ENCODE measurements at regions not wholly inside any gene's neighbourhood (a gene's known extent, or its start where the extent isn't known, plus 50 kb on each side); places are given as distances from the start of the nearest gene placed in this dataset.

DNA sequence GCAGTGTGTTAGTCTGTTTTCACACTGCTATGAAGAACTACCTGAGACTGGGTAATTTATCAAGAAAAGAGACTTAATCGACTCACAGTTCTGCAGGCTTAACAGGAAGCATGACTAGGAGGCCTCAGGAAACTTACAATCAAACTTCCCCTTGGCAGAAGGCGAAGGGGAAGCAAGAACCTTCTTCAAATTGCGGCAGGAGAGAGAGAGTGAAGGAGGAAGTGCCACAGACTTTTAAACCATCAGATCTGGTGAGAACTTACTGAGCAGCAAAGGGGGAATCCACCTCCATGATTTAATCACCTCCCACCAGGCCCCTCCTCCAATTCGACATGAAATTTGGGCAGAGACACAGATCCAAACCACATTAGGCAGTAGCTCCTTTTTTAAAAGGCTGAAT is 59.2 kb upstream of the LEF1 start:
- Histone ChIP-seq H3K9me2 (no peaks in the 10 kb centered on the region), H3F3A (replicated peaks; ENCODE audit: insufficient read depth) (no peaks in the 10 kb centered on the region), H3K4me3 (ENCODE audit: low read depth in 2 of 2, low read length in 1 of 2) (no peak overlapping the region), H3K4me2 (no peak overlapping the region), H4K20me1 (ENCODE audit: insufficient read depth) (no peaks in the 10 kb centered on the region), H3K79me2 (ENCODE audit: insufficient read depth) (no peaks in the 10 kb centered on the region), H3K27me3 (ENCODE audit: insufficient read depth) (no peaks in the 10 kb centered on the region), H2AFZ (ENCODE audit: low read depth) (no peak overlapping the region), H3K4me1 (ENCODE audit: control insufficient read depth in 1 of 2, insufficient read depth in 2 of 2, low read depth in 1 of 2, low read length in 1 of 2) (peaks cover 0 to 3% of the 10 kb centered on the region in 2 experiments; a peak in 1 of 4 replicates), H3K9me3 (no peaks in the 10 kb centered on the region), H3K36me3 (replicated peaks in 1 of 2; ENCODE audit: control insufficient read depth in 1 of 2, insufficient read depth in 2 of 2, low read length in 1 of 2) (no peaks in the 10 kb centered on the region), H3K27ac (ENCODE audit: low read depth in 2 of 2, low read length in 1 of 2) (no peak overlapping the region), H3K9ac (no peak overlapping the region)
- ChIA-PET POLR2A (no interaction called here), CTCF (interaction anchor here (1.0 kb wide), 1 partner anchor 21 kb away, joined by 3 read pairs; no protein-coding TSS in a partner anchor)
- WGBS (ENCODE audit: low lambda C conversion rate) = 7% methylated on average over 4 of the region's 4 CpGs
- no peak for DNase-seq
- TF ChIP-seq, protein P1, sequence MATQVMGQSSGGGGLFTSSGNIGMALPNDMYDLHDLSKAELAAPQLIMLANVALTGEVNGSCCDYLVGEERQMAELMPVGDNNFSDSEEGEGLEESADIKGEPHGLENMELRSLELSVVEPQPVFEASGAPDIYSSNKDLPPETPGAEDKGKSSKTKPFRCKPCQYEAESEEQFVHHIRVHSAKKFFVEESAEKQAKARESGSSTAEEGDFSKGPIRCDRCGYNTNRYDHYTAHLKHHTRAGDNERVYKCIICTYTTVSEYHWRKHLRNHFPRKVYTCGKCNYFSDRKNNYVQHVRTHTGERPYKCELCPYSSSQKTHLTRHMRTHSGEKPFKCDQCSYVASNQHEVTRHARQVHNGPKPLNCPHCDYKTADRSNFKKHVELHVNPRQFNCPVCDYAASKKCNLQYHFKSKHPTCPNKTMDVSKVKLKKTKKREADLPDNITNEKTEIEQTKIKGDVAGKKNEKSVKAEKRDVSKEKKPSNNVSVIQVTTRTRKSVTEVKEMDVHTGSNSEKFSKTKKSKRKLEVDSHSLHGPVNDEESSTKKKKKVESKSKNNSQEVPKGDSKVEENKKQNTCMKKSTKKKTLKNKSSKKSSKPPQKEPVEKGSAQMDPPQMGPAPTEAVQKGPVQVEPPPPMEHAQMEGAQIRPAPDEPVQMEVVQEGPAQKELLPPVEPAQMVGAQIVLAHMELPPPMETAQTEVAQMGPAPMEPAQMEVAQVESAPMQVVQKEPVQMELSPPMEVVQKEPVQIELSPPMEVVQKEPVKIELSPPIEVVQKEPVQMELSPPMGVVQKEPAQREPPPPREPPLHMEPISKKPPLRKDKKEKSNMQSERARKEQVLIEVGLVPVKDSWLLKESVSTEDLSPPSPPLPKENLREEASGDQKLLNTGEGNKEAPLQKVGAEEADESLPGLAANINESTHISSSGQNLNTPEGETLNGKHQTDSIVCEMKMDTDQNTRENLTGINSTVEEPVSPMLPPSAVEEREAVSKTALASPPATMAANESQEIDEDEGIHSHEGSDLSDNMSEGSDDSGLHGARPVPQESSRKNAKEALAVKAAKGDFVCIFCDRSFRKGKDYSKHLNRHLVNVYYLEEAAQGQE (IDR thresholded peaks at IDR 0.05; ENCODE audit: low read depth, low read length) = no peak
- no peak for TF ChIP-seq JUND (IDR thresholded peaks at IDR 0.05)
- TF ChIP-seq POLR2AphosphoS5 (IDR thresholded peaks at IDR 0.05; ENCODE audit: low read depth, low read length) = no peak
- TF ChIP-seq CHD2 (IDR thresholded peaks at IDR 0.05; ENCODE audit: low read length, partially characterized antibody) = no peak
- TF ChIP-seq SMC3 (IDR thresholded peaks at IDR 0.05; ENCODE audit: low read depth, low read length) = no peak
- no peak for TF ChIP-seq RFX5 (IDR thresholded peaks at IDR 0.05; ENCODE audit: low read length)
- TF ChIP-seq, protein P2, sequence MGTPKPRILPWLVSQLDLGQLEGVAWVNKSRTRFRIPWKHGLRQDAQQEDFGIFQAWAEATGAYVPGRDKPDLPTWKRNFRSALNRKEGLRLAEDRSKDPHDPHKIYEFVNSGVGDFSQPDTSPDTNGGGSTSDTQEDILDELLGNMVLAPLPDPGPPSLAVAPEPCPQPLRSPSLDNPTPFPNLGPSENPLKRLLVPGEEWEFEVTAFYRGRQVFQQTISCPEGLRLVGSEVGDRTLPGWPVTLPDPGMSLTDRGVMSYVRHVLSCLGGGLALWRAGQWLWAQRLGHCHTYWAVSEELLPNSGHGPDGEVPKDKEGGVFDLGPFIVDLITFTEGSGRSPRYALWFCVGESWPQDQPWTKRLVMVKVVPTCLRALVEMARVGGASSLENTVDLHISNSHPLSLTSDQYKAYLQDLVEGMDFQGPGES (IDR thresholded peaks at IDR 0.05; ENCODE audit: low read depth, low read length) = no peak
- TF ChIP-seq FOXM1 (IDR thresholded peaks at IDR 0.05; ENCODE audit: low read depth) = no peak
- TF ChIP-seq, protein P3, sequence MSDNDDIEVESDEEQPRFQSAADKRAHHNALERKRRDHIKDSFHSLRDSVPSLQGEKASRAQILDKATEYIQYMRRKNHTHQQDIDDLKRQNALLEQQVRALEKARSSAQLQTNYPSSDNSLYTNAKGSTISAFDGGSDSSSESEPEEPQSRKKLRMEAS (IDR thresholded peaks at IDR 0.05; ENCODE audit: low read depth) = no peak
- TF ChIP-seq, protein P4, sequence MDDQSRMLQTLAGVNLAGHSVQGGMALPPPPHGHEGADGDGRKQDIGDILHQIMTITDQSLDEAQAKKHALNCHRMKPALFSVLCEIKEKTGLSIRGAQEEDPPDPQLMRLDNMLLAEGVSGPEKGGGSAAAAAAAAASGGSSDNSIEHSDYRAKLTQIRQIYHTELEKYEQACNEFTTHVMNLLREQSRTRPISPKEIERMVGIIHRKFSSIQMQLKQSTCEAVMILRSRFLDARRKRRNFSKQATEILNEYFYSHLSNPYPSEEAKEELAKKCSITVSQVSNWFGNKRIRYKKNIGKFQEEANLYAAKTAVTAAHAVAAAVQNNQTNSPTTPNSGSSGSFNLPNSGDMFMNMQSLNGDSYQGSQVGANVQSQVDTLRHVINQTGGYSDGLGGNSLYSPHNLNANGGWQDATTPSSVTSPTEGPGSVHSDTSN (IDR thresholded peaks at IDR 0.05) = no peak
- TF ChIP-seq EZH2phosphoT487 (IDR thresholded peaks at IDR 0.05; ENCODE audit: borderline replicate concordance, low read depth) = no peak
- no peak for TF ChIP-seq SIN3A (IDR thresholded peaks at IDR 0.05; ENCODE audit: borderline replicate concordance, low read depth, low read length)
- TF ChIP-seq, protein P5, sequence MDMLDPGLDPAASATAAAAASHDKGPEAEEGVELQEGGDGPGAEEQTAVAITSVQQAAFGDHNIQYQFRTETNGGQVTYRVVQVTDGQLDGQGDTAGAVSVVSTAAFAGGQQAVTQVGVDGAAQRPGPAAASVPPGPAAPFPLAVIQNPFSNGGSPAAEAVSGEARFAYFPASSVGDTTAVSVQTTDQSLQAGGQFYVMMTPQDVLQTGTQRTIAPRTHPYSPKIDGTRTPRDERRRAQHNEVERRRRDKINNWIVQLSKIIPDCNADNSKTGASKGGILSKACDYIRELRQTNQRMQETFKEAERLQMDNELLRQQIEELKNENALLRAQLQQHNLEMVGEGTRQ (IDR thresholded peaks at IDR 0.05; ENCODE audit: borderline replicate concordance, low read depth, low read length) = no peak
- no peak for TF ChIP-seq RAD21 (IDR thresholded peaks at IDR 0.05; ENCODE audit: low read length)
- TF ChIP-seq TAF1 (IDR thresholded peaks at IDR 0.05; ENCODE audit: borderline replicate concordance, low read depth, low read length) = no peak
- no peak for TF ChIP-seq RXRA (IDR thresholded peaks at IDR 0.05; ENCODE audit: borderline replicate concordance, low read depth)
- no peak for TF ChIP-seq TEAD4 (IDR thresholded peaks at IDR 0.05; ENCODE audit: borderline replicate concordance, insufficient read depth)
